H1 (cell line): ENCODE measurements at regions not wholly inside any gene's neighbourhood (a gene's known extent, or its start where the extent isn't known, plus 50 kb on each side); places are given as distances from the start of the nearest gene placed in this dataset.

Source experiments
- CTCF ChIA-PET: fragments of 300-600 bp; sonication (Branson Sonifier 250); formaldehyde crosslinking; loops from one replicate; lab custom pipeline; 2021; ENCODE audit not compliant: partially characterized antibody; lab: Charles Lee
- POLR2A ChIA-PET: fragments of 300-600 bp; sonication (Branson Sonifier 250); formaldehyde crosslinking; loops from one replicate; lab custom pipeline; 2021; ENCODE audit warnings: inconsistent platforms; ENCODE audit not compliant: partially characterized antibody; lab: Charles Lee
- DNase-seq, 2 experiments: peaks; one replicate each; pipeline versions ENCODE4 v3.0.0 to v3.0.0-alpha.2; 2010 to 2022; ENCODE audit warnings: low spot score in 2 of 2, low read depth in 1 of 2, mixed read lengths in 1 of 2
- FAIRE-seq: peaks from 2 replicates; lab custom pipeline; 2011; peaks lifted over from hg19 to GRCh38; lab: Jason Lieb, UNC
- H2AFZ ChIP-seq: 2 replicates; pipeline ENCODE4 v1.8.1; 2012; ENCODE audit warnings: low read length, inconsistent platforms
- H2AK5ac ChIP-seq: 2 replicates; pipeline ENCODE4 v1.6.1; 2013; ENCODE audit warnings: low read depth, low read length
- H2BK120ac ChIP-seq: replicated peaks from 2 replicates; pipeline ENCODE3; 2013; ENCODE audit warnings: low read depth, low read length, inconsistent platforms
- H2BK12ac ChIP-seq: 2 replicates; pipeline ENCODE4 v1.6.1; 2013; ENCODE audit warnings: low read depth, low read length
- H2BK15ac ChIP-seq: 2 replicates; pipeline ENCODE4 v1.6.1; 2013; ENCODE audit warnings: low read length
- H2BK20ac ChIP-seq: 2 replicates; pipeline ENCODE4 v1.6.1; 2013; ENCODE audit warnings: low read length
- H2BK5ac ChIP-seq: 2 replicates; pipeline ENCODE4 v1.6.1; 2013; ENCODE audit warnings: low read depth, low read length
- H3K14ac ChIP-seq: 2 replicates; pipeline ENCODE4 v1.6.1; 2013; ENCODE audit warnings: inconsistent platforms; ENCODE audit not compliant: insufficient read length
- H3K18ac ChIP-seq: 2 replicates; pipeline ENCODE4 v1.6.1; 2013; ENCODE audit warnings: low read length; ENCODE audit errors: extremely low read depth
- H3K23ac ChIP-seq: 2 replicates; pipeline ENCODE4 v1.6.1; 2013; ENCODE audit warnings: inconsistent platforms; ENCODE audit not compliant: insufficient read length
- H3K23me2 ChIP-seq: 2 replicates; pipeline ENCODE4 v1.6.1; 2013; ENCODE audit warnings: low read depth, low read length
- H3K27ac ChIP-seq: 2 replicates; pipeline ENCODE4 v1.6.1; 2011; ENCODE audit warnings: low read depth, low read length, inconsistent platforms
- H3K27me3 ChIP-seq, 4 experiments: replicated peaks in 1 of 4; 1 replicate in 1 of 4; 2 replicates in 3 of 4; pipeline versions ENCODE4 v1.6.1 to v1.8.1; 2011 to 2013; ENCODE audit warnings: low read length in 3 of 4, mild to moderate bottlenecking in 3 of 4, inconsistent platforms in 2 of 4, mixed read lengths in 2 of 4, moderate library complexity in 1 of 4; ENCODE audit not compliant: control insufficient read depth in 3 of 4, insufficient read depth in 3 of 4; ENCODE audit errors: extremely low read depth in 1 of 4
- H3K36me3 ChIP-seq, 4 experiments: 2 replicates each; pipeline versions ENCODE4 v1.6.1 to v1.8.1; 2011 to 2013; ENCODE audit warnings: mild to moderate bottlenecking in 4 of 4, low read length in 3 of 4, moderate library complexity in 2 of 4, control low read depth in 1 of 4, inconsistent platforms in 1 of 4; ENCODE audit not compliant: insufficient read depth in 4 of 4, control insufficient read depth in 2 of 4
- H3K4ac ChIP-seq: replicated peaks from 2 replicates; pipeline ENCODE3; 2013; ENCODE audit warnings: low read length, low read depth, mixed read lengths, inconsistent platforms; ENCODE audit not compliant: insufficient read length
- H3K4me1 ChIP-seq, 4 experiments: replicated peaks in 1 of 4; 1 replicate in 1 of 4; 2 replicates in 3 of 4; pipeline versions ENCODE4 v1.6.1 to v1.8.1; 2011 to 2013; ENCODE audit warnings: low read length in 3 of 4, inconsistent platforms in 2 of 4, mixed read lengths in 1 of 4; ENCODE audit not compliant: insufficient read depth in 4 of 4, control insufficient read depth in 3 of 4
- H3K4me2 ChIP-seq, 2 experiments: 2 replicates each; pipeline versions ENCODE4 v1.6.1 to v1.8.1; 2011 to 2013; ENCODE audit warnings: low read depth in 2 of 2, low read length in 2 of 2, control low read depth in 1 of 2, inconsistent platforms in 1 of 2, mild to moderate bottlenecking in 1 of 2; ENCODE audit not compliant: insufficient read depth in 1 of 2
- H3K4me3 ChIP-seq, 4 experiments: fragments of 200-600, 300-600 bp in 1 of 4; sonication (generic), shearing (Covaris generic), sonication (Bioruptor Twin) in 1 of 4; 2 replicates each; pipeline versions ENCODE4 v1.5.1 to v1.8.1; 2011 to 2016; ENCODE audit warnings: low read length in 4 of 4, low read depth in 3 of 4, control low read depth in 2 of 4, inconsistent platforms in 2 of 4, mild to moderate bottlenecking in 2 of 4, mixed read lengths in 1 of 4, moderate library complexity in 1 of 4; ENCODE audit not compliant: insufficient read depth in 2 of 4; ENCODE audit errors: extremely low read depth in 1 of 4
- H3K56ac ChIP-seq: replicated peaks from 2 replicates; pipeline ENCODE3; 2013; ENCODE audit warnings: low read depth, mild to moderate bottlenecking, mixed read lengths, low read length, inconsistent platforms; ENCODE audit not compliant: insufficient read length
- H3K79me1 ChIP-seq: 2 replicates; pipeline ENCODE4 v1.6.1; 2013; ENCODE audit warnings: low read depth, low read length, control low read depth
- H3K79me2 ChIP-seq, 2 experiments: 2 replicates each; pipeline versions ENCODE4 v1.6.1 to v1.8.1; 2012 to 2013; ENCODE audit warnings: low read length in 2 of 2, mild to moderate bottlenecking in 2 of 2, inconsistent platforms in 1 of 2; ENCODE audit not compliant: insufficient read depth in 2 of 2, control insufficient read depth in 1 of 2
- H3K9ac ChIP-seq, 4 experiments: replicated peaks in 1 of 4; 1 replicate in 1 of 4; 2 replicates in 3 of 4; pipeline versions ENCODE4 v1.6.1 to v1.8.1; 2011 to 2013; ENCODE audit warnings: low read depth in 3 of 4, low read length in 3 of 4, control low read depth in 2 of 4, mild to moderate bottlenecking in 2 of 4, moderate library complexity in 2 of 4, inconsistent platforms in 1 of 4; ENCODE audit errors: extremely low read depth in 1 of 4
- H3K9me3 ChIP-seq, 2 experiments: 2 replicates each; pipeline versions ENCODE4 v1.6.1 to v1.8.1; 2012 to 2013; ENCODE audit warnings: mild to moderate bottlenecking in 2 of 2, moderate library complexity in 2 of 2, control low read depth in 1 of 2, inconsistent platforms in 1 of 2, low read depth in 1 of 2, low read length in 1 of 2, mixed read lengths in 1 of 2; ENCODE audit not compliant: insufficient read depth in 2 of 2
- H4K20me1 ChIP-seq, 2 experiments: replicated peaks in 1 of 2; 2 replicates each; pipeline versions ENCODE3 to v1.8.1; 2011 to 2013; ENCODE audit warnings: inconsistent platforms in 2 of 2, low read length in 2 of 2, mild to moderate bottlenecking in 1 of 2; ENCODE audit not compliant: insufficient read depth in 2 of 2, control insufficient read depth in 1 of 2
- H4K5ac ChIP-seq: 2 replicates; pipeline ENCODE4 v1.6.1; 2013; ENCODE audit warnings: low read length, low read depth, mixed read lengths, inconsistent platforms; ENCODE audit not compliant: insufficient read length
- H4K8ac ChIP-seq: 2 replicates; pipeline ENCODE4 v1.8.0; 2013; ENCODE audit warnings: mild to moderate bottlenecking, moderate library complexity, low read length, inconsistent platforms; ENCODE audit not compliant: insufficient read depth; ENCODE audit errors: extremely low read depth
- H4K91ac ChIP-seq: replicated peaks from 2 replicates; pipeline ENCODE3; 2013; ENCODE audit warnings: low read length, mixed read lengths, inconsistent platforms; ENCODE audit not compliant: insufficient read length
- CTBP2 ChIP-seq: IDR thresholded peaks from 2 replicates; pipeline ENCODE4 v1.7.0; 2011; ENCODE audit warnings: borderline replicate concordance, mild to moderate bottlenecking, moderate library complexity, mixed read lengths, low read length; ENCODE audit not compliant: insufficient read depth, insufficient read length
- EZH2 ChIP-seq: fragments of 200-600 bp; sonication (generic); IDR thresholded peaks from 2 replicates; pipeline ENCODE4 v1.7.1; 2012; ENCODE audit warnings: low read depth, mild to moderate bottlenecking, moderate library complexity, low read length, inconsistent platforms; ENCODE audit not compliant: severe bottlenecking
- GABPA ChIP-seq: IDR thresholded peaks from 2 replicates; pipeline ENCODE4 v1.6.1; 2011; ENCODE audit warnings: mild to moderate bottlenecking, low read length, moderate library complexity, borderline replicate concordance; ENCODE audit not compliant: insufficient read depth
- HDAC2 ChIP-seq, 2 experiments: fragments of 300-600 bp in 1 of 2; sonication (generic) in 1 of 2; IDR thresholded peaks; 2 replicates each; pipeline ENCODE4 v1.6.1; 2011 to 2012; ENCODE audit warnings: low read depth in 2 of 2, low read length in 2 of 2, mild to moderate bottlenecking in 2 of 2, moderate library complexity in 2 of 2, borderline replicate concordance in 1 of 2, inconsistent platforms in 1 of 2
- POLR2A ChIP-seq, 2 experiments: IDR thresholded peaks; 1 replicate in 1 of 2; 2 replicates in 1 of 2; pipeline ENCODE4 v1.6.1; 2011; ENCODE audit warnings: low read depth in 2 of 2, low read length in 2 of 2, mild to moderate bottlenecking in 2 of 2; ENCODE audit errors: control extremely low read depth in 1 of 2
- POU5F1 ChIP-seq: IDR thresholded peaks from 2 replicates; pipeline ENCODE4 v1.6.1; 2011; ENCODE audit warnings: low read depth, mild to moderate bottlenecking, low read length, moderate library complexity
- RBBP5 ChIP-seq: IDR thresholded peaks from 2 replicates; pipeline ENCODE4 v1.7.1; 2012; ENCODE audit warnings: low read depth, mild to moderate bottlenecking, inconsistent platforms, low read length, moderate library complexity, borderline replicate concordance
- RFX5 ChIP-seq: IDR thresholded peaks from 2 replicates; pipeline ENCODE4 v1.6.1; 2011; ENCODE audit warnings: low read depth, low read length, improper control_type of control experiment, borderline replicate concordance
- SIX5 ChIP-seq: IDR thresholded peaks from 2 replicates; pipeline ENCODE4 v1.6.1; 2011; ENCODE audit warnings: mild to moderate bottlenecking, low read depth, low read length
- TAF1 ChIP-seq: IDR thresholded peaks from 2 replicates; pipeline ENCODE4 v1.6.1; 2011; ENCODE audit warnings: mild to moderate bottlenecking, low read depth, low read length
- YY1 ChIP-seq: IDR thresholded peaks from 2 replicates; pipeline ENCODE4 v1.6.1; 2011; ENCODE audit warnings: low read depth, mild to moderate bottlenecking, low read length
- WGBS, 2 experiments: shearing (Covaris generic) in 1 of 2; methylation state at CpG; one replicate each; pipeline versions ENCODE4 v1.1.6 to v1.1.7; 2013 to 2015; ENCODE audit warnings: low lambda C conversion rate in 2 of 2, mixed read lengths in 2 of 2, inconsistent platforms in 1 of 2, low coverage in 1 of 2, missing lambda C conversion rate in 1 of 2; ENCODE audit not compliant: insufficient replicate concordance in 2 of 2, insufficient coverage in 1 of 2, insufficient read length in 1 of 2; ENCODE audit errors: extremely low coverage in 1 of 2, missing lambda C conversion rate in 1 of 2; 5-methylcytosine and 5-hydroxymethylcytosine counted together
- TF ChIP-seq, protein P1 (sequence below): IDR thresholded peaks from 2 replicates; pipeline ENCODE4 v1.6.1; 2012; ENCODE audit warnings: inconsistent platforms

DNA sequence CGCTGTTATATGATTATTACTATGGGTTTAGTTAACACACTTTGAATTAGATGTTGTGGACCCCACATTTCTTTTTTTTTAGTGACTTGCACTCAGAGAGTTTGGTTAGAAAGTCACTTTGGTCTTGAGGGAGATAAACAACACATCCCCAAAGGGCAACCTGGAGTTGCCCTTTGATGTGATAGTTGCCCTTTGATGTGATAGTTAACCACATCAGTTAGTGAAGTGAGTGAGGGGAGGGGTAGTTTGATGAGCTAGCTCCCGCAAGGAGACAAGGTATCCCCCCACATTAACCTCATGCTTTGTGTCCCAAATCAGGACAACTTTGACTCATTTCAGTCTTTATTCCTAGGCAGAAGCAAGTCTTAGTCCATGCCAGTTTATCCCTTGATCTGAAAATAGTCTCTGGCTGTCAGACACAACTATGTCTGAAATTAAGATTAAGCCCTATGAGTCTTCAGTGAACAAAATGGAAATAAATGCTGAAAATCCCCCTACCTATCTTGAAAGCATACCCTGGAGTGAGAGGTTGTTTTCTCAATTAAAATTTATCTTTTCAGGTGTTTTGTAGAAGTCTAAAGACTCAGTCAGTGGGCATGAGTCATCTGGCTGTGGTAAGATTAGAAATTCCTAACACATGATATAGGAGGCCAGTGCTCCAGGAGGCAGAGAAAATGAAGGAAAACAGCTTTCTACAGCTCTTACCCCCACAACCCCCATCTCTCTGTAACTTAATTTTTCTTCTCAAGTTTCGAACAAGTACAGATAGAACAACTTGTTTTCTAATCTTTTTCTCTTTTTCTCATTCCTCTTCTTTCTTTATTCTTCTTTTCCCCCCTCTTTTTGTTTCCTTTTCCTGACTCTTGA is 208.9 kb upstream of the DMRTA1 start:
- FAIRE-seq (no peak), DNase-seq (no peak)
- Histone ChIP-seq H3K23ac (no peak overlapping the region), H4K8ac (no peak overlapping the region), H3K79me2 (no peaks in the 10 kb centered on the region), H2AK5ac (no peak overlapping the region), H3K14ac (no peak overlapping the region), H3K4me1 (no peaks in the 10 kb centered on the region), H2AFZ (no peak overlapping the region), H4K5ac (no peak overlapping the region), H3K27me3 (no peaks in the 10 kb centered on the region), H3K9me3 (no peaks in the 10 kb centered on the region), H3K79me1 (no peaks in the 10 kb centered on the region), H3K18ac (no peak overlapping the region), H2BK15ac (no peak overlapping the region), H4K91ac (no peak overlapping the region), H3K56ac (no peak overlapping the region), H3K36me3 (no peaks in the 10 kb centered on the region), H2BK12ac (no peak overlapping the region), H3K4me3 (no peak overlapping the region), H3K4me2 (no peak overlapping the region), H2BK120ac (no peak overlapping the region), H2BK5ac (no peak overlapping the region), H3K9ac (no peak overlapping the region), H3K27ac (no peak overlapping the region), H4K20me1 (no peaks in the 10 kb centered on the region), H3K4ac (no peak overlapping the region), H3K23me2 (no peaks in the 10 kb centered on the region), H2BK20ac (no peak overlapping the region)
- POLR2A ChIA-PET: no interaction called here
- CTCF ChIA-PET: interaction anchor here (0.6 to 4.6 kb wide), 12 partner anchors 10 to 424 kb away, joined by 3 to 21 read pairs (median 5); no protein-coding TSS in a partner anchor
- WGBS, 2 experiments: 90% methylated on average over 3 of the region's 3 CpGs; no CpG with 5 or more reads in 1 of the 2 experiments
- TF ChIP-seq RFX5 (no peak), YY1 (no peak), GABPA (no peak), RBBP5 (no peak), CTBP2 (no peak), HDAC2 (IDR thresholded peaks at IDR 0.05; ENCODE audit: borderline replicate concordance in 1 of 2, low read depth in 2 of 2, low read length in 2 of 2) (no peak), POU5F1 (no peak), SIX5 (no peak), TAF1 (no peak), POLR2A (IDR thresholded peaks at IDR 0.05; ENCODE audit: control extremely low read depth in 1 of 2, low read depth in 2 of 2, low read length in 2 of 2) (no peak), EZH2 (no peak)
- TF ChIP-seq, protein P1, sequence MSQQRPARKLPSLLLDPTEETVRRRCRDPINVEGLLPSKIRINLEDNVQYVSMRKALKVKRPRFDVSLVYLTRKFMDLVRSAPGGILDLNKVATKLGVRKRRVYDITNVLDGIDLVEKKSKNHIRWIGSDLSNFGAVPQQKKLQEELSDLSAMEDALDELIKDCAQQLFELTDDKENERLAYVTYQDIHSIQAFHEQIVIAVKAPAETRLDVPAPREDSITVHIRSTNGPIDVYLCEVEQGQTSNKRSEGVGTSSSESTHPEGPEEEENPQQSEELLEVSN: no peak
